ENCODE measurements at regions not wholly inside any gene's neighbourhood (a gene's known extent, or its start where the extent isn't known, plus 50 kb on each side); places are given as distances from the start of the nearest gene placed in this dataset.

- Mint-ChIP-seq H3K27ac (peak overlapping the region; percentile 63; the same call in 1 of the 2 replicates), H3K36me3 (ENCODE audit: low read depth) (no peaks in the 10 kb centered on the region)
- TF ChIP-seq, protein P1, sequence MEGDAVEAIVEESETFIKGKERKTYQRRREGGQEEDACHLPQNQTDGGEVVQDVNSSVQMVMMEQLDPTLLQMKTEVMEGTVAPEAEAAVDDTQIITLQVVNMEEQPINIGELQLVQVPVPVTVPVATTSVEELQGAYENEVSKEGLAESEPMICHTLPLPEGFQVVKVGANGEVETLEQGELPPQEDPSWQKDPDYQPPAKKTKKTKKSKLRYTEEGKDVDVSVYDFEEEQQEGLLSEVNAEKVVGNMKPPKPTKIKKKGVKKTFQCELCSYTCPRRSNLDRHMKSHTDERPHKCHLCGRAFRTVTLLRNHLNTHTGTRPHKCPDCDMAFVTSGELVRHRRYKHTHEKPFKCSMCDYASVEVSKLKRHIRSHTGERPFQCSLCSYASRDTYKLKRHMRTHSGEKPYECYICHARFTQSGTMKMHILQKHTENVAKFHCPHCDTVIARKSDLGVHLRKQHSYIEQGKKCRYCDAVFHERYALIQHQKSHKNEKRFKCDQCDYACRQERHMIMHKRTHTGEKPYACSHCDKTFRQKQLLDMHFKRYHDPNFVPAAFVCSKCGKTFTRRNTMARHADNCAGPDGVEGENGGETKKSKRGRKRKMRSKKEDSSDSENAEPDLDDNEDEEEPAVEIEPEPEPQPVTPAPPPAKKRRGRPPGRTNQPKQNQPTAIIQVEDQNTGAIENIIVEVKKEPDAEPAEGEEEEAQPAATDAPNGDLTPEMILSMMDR (IDR thresholded peaks at IDR 0.05): no peak
These were observed 95.3 kb upstream of the GADD45A start for GRCh38 chr1:67589519-67590233.

GRCh38 chr1:67590329-67590728, 94.7 kb upstream of the GADD45A start:
- TF ChIP-seq, protein P1 (IDR thresholded peaks at IDR 0.05): no peak
- H3K4me1 Mint-ChIP-seq (ENCODE audit: low read depth): peaks cover 46% of the 10 kb centered on the region

More at GRCh38 chr1:67589519-67590233, 95.3 kb upstream of the GADD45A start:
- no peak for DNase-seq
- H3K27me3 Mint-ChIP-seq (ENCODE audit: insufficient read depth): no peaks in the 10 kb centered on the region; the same call in none of the 2 replicates
- H3K9me3 Mint-ChIP-seq: no peaks in the 10 kb centered on the region
- peaks cover 47% of the 10 kb centered on the region for H3K4me1 Mint-ChIP-seq (ENCODE audit: low read depth)
- no peak overlapping the region for H3K4me3 Mint-ChIP-seq

GRCh38 chr1:67594764-67595163, 90.2 kb upstream of the GADD45A start:
- H3K4me1 Mint-ChIP-seq (ENCODE audit: low read depth): peaks cover 10% of the 10 kb centered on the region
- H3K9me3 Mint-ChIP-seq: no peaks in the 10 kb centered on the region
- TF ChIP-seq, protein P1 (IDR thresholded peaks at IDR 0.05): no peak
- no peaks in the 10 kb centered on the region for H3K36me3 Mint-ChIP-seq (ENCODE audit: low read depth)
- no peak for DNase-seq
- no peak overlapping the region for H3K4me3 Mint-ChIP-seq
- peaks cover 2% of the 10 kb centered on the region; the same call in 1 of the 2 replicates for H3K27me3 Mint-ChIP-seq (ENCODE audit: insufficient read depth)
- H3K27ac Mint-ChIP-seq: no peak overlapping the region

More at GRCh38 chr1:67590329-67590728, 94.7 kb upstream of the GADD45A start:
- peak; percentile 39 for DNase-seq
- Mint-ChIP-seq H3K27me3 (ENCODE audit: insufficient read depth) (peaks cover 2% of the 10 kb centered on the region), H3K4me3 (no peak overlapping the region), H3K9me3 (no peaks in the 10 kb centered on the region), H3K36me3 (ENCODE audit: low read depth) (no peaks in the 10 kb centered on the region), H3K27ac (peak overlapping the region; percentile 63; the same call in 1 of the 2 replicates)

- Mint-ChIP-seq H3K36me3 (ENCODE audit: low read depth) (no peaks in the 10 kb centered on the region), H3K27me3 (ENCODE audit: insufficient read depth) (peaks cover 4% of the 10 kb centered on the region), H3K4me3 (no peak overlapping the region), H3K27ac (no peak overlapping the region), H3K4me1 (ENCODE audit: low read depth) (no peaks in the 10 kb centered on the region), H3K9me3 (no peaks in the 10 kb centered on the region)
- TF ChIP-seq, protein P1 (IDR thresholded peaks at IDR 0.05): no peak
- no peak for DNase-seq
These were observed 88.3 kb upstream of the GADD45A start for GRCh38 chr1:67596674-67597073.

DNA sequence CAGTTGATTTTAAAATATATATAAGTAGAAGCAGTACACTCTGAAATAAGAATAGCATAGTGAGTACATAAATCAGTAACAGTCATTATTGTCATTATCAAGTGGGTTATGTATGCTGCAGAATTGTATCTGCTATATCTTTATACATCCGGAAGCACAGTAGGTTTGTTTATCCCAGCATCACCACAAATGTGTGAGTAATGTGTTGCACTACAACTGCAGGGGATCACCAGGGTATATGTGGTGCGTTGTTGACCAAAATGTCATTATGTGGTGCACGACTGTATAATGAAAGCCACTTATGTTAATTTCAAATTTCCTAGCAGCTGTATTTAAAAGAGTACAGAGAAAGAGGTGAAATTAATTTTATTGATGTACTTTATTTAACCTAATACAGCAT, 87.7 kb upstream of the GADD45A start:
- no peak overlapping the region for H3K4me3 Mint-ChIP-seq
- peaks cover 5% of the 10 kb centered on the region for H3K27me3 Mint-ChIP-seq (ENCODE audit: insufficient read depth)
- no peaks in the 10 kb centered on the region for H3K9me3 Mint-ChIP-seq
- no peak overlapping the region for H3K27ac Mint-ChIP-seq
- TF ChIP-seq, protein P1 (IDR thresholded peaks at IDR 0.05): no peak
- no peaks in the 10 kb centered on the region for H3K4me1 Mint-ChIP-seq (ENCODE audit: low read depth)
- DNase-seq: no peak
- no peaks in the 10 kb centered on the region for H3K36me3 Mint-ChIP-seq (ENCODE audit: low read depth)
